Nucleus accumbens (tissue), 56 donors: ENCODE measurements at regions not wholly inside any gene's neighbourhood (a gene's known extent, or its start where the extent isn't known, plus 50 kb on each side); places are given as distances from the start of the nearest gene placed in this dataset.
A peak's percentile ranks its signal among the peaks of the same experiment; 100 is the strongest.
"Not testable (repeated sequence)": the region's sequence is repeated elsewhere in the genome, so short reads cannot be mapped to it uniquely, and the experiment has no call there.

ENCODE experiments used
- DNase-seq, 56 donors: peaks; one replicate each; lab custom pipeline; 2025; lab: John Stamatoyannopoulos, UW

- DNase-seq, result peak in 2 of 56 donors; percentile 2 to 19
Measured at GRCh38 chr2:147331790-147332419, 512.9 kb upstream of the ACVR2A start.

GRCh38 chr2:147330925-147331324, 513.9 kb upstream of the ACVR2A start:
- no peak for DNase-seq

- no peak for DNase-seq
Measured at GRCh38 chr2:147327613-147328012, 517.2 kb upstream of the ACVR2A start.

GRCh38 chr2:147325990-147326389, 518.8 kb upstream of the ACVR2A start:
- DNase-seq, result no peak

- no peak for DNase-seq
Measured at GRCh38 chr2:147320146-147320545, 524.7 kb upstream of the ACVR2A start.

- no peak for DNase-seq
Measured at GRCh38 chr2:147311058-147311430, 533.8 kb upstream of the ACVR2A start.

GRCh38 chr2:147310335-147311057, 534.3 kb upstream of the ACVR2A start:
- no peak for DNase-seq

GRCh38 chr2:147297820-147298219, 547.0 kb upstream of the ACVR2A start:
- DNase-seq, result no peak

GRCh38 chr2:147294825-147295392, 549.9 kb upstream of the ACVR2A start:
- no peak for DNase-seq

GRCh38 chr2:147293991-147294824, 550.6 kb upstream of the ACVR2A start:
- DNase-seq, result no peak

GRCh38 chr2:147288131-147288530, 556.7 kb upstream of the ACVR2A start:
- no peak for DNase-seq

- no peak for DNase-seq
Measured at GRCh38 chr2:147275943-147276342, 568.9 kb upstream of the ACVR2A start.

- DNase-seq, result no peak
Measured at GRCh38 chr2:147273628-147274027, 571.2 kb upstream of the ACVR2A start.

- no peak for DNase-seq
Measured at GRCh38 chr2:147273106-147273505, 571.7 kb upstream of the ACVR2A start.

GRCh38 chr2:147269581-147269980, 575.2 kb upstream of the ACVR2A start:
- DNase-seq, result not testable (repeated sequence)

- DNase-seq, result no peak
Measured at GRCh38 chr2:147260241-147260640, 584.6 kb upstream of the ACVR2A start.

GRCh38 chr2:147255812-147256211, 589.0 kb upstream of the ACVR2A start:
- peak in 38 of 56 donors; percentile 1 to 77 (median 14) for DNase-seq

GRCh38 chr2:147250652-147251356, 594.0 kb upstream of the ACVR2A start:
- no peak for DNase-seq

- no peak for DNase-seq
Measured at GRCh38 chr2:147247749-147248148, 597.1 kb upstream of the ACVR2A start.

- DNase-seq, result no peak
Measured at GRCh38 chr2:147242445-147242844, 602.4 kb upstream of the ACVR2A start.
